ENCODE measurements at regions not wholly inside any gene's neighbourhood (a gene's known extent, or its start where the extent isn't known, plus 50 kb on each side); places are given as distances from the start of the nearest gene placed in this dataset.

- no peak for DNase-seq (ENCODE audit: low spot score)
- H3K27ac Mint-ChIP-seq (ENCODE audit: unreplicated experiment) = no peak overlapping the region
- H3K9me3 Mint-ChIP-seq (ENCODE audit: low read depth) = no peaks in the 10 kb centered on the region
- H3K4me1 Mint-ChIP-seq (ENCODE audit: low read depth) = no peaks in the 10 kb centered on the region
- TF ChIP-seq, protein P1, sequence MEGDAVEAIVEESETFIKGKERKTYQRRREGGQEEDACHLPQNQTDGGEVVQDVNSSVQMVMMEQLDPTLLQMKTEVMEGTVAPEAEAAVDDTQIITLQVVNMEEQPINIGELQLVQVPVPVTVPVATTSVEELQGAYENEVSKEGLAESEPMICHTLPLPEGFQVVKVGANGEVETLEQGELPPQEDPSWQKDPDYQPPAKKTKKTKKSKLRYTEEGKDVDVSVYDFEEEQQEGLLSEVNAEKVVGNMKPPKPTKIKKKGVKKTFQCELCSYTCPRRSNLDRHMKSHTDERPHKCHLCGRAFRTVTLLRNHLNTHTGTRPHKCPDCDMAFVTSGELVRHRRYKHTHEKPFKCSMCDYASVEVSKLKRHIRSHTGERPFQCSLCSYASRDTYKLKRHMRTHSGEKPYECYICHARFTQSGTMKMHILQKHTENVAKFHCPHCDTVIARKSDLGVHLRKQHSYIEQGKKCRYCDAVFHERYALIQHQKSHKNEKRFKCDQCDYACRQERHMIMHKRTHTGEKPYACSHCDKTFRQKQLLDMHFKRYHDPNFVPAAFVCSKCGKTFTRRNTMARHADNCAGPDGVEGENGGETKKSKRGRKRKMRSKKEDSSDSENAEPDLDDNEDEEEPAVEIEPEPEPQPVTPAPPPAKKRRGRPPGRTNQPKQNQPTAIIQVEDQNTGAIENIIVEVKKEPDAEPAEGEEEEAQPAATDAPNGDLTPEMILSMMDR (IDR thresholded peaks at IDR 0.05) = no peak
- no peak overlapping the region for H3K4me3 Mint-ChIP-seq (ENCODE audit: unreplicated experiment)
- H3K36me3 Mint-ChIP-seq (ENCODE audit: low read depth) = peaks cover 2% of the 10 kb centered on the region
- peaks cover 5% of the 10 kb centered on the region for H3K27me3 Mint-ChIP-seq (ENCODE audit: low read depth)
These were observed 439.9 kb upstream of the ETAA1 start for GRCh38 chr2:66957198-66957597.

- TF ChIP-seq, protein P1 (IDR thresholded peaks at IDR 0.05) = no peak
- DNase-seq (ENCODE audit: low spot score) = no peak
- Mint-ChIP-seq H3K4me3 (ENCODE audit: unreplicated experiment) (no peak overlapping the region), H3K9me3 (ENCODE audit: low read depth) (no peaks in the 10 kb centered on the region), H3K27me3 (ENCODE audit: low read depth) (peaks cover 3% of the 10 kb centered on the region), H3K36me3 (ENCODE audit: low read depth) (peaks cover 2% of the 10 kb centered on the region), H3K4me1 (ENCODE audit: low read depth) (peaks cover under 1% of the 10 kb centered on the region), H3K27ac (ENCODE audit: unreplicated experiment) (no peak overlapping the region)
These were observed 439.5 kb upstream of the ETAA1 start for GRCh38 chr2:66957677-66958076.

- Mint-ChIP-seq H3K9me3 (ENCODE audit: low read depth) (no peaks in the 10 kb centered on the region), H3K4me1 (ENCODE audit: low read depth) (peaks cover 2% of the 10 kb centered on the region)
These were observed 437.0 kb upstream of the ETAA1 start for GRCh38 chr2:66960161-66960560.

DNA sequence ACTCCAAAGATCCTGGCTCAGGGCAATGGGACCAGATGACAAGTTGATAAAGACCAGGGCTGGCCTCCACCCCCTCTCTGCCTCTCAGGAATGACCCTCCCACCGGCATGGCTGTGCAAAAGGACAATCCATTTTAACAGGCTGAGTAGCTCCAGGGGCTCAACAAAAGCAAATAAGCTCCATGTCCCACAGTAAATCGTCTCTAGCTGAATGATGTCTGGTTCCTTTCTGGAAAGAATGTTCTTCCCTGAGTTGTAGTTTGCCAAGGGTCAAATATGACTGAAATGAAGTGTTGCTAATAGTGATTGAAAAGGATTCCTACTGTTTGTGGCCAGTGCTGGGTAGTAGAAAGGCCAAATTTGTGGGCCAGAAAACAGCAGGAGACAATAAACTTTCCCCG is 434.4 kb upstream of the ETAA1 start:
- H3K27ac Mint-ChIP-seq (ENCODE audit: unreplicated experiment) = no peak overlapping the region
- H3K4me3 Mint-ChIP-seq (ENCODE audit: unreplicated experiment) = no peak overlapping the region
- no peaks in the 10 kb centered on the region for H3K27me3 Mint-ChIP-seq (ENCODE audit: low read depth)
- no peaks in the 10 kb centered on the region for H3K9me3 Mint-ChIP-seq (ENCODE audit: low read depth)
- peaks cover 2% of the 10 kb centered on the region for H3K4me1 Mint-ChIP-seq (ENCODE audit: low read depth)
- no peak for DNase-seq (ENCODE audit: low spot score)
- TF ChIP-seq, protein P1 (IDR thresholded peaks at IDR 0.05) = no peak
- peaks cover 2% of the 10 kb centered on the region for H3K36me3 Mint-ChIP-seq (ENCODE audit: low read depth)

More at GRCh38 chr2:66960161-66960560, 437.0 kb upstream of the ETAA1 start:
- Mint-ChIP-seq H3K27me3 (ENCODE audit: low read depth) (no peaks in the 10 kb centered on the region), H3K27ac (ENCODE audit: unreplicated experiment) (no peak overlapping the region), H3K4me3 (ENCODE audit: unreplicated experiment) (no peak overlapping the region), H3K36me3 (ENCODE audit: low read depth) (peaks cover 2% of the 10 kb centered on the region)
- TF ChIP-seq, protein P1 (IDR thresholded peaks at IDR 0.05) = no peak
- no peak for DNase-seq (ENCODE audit: low spot score)

DNA sequence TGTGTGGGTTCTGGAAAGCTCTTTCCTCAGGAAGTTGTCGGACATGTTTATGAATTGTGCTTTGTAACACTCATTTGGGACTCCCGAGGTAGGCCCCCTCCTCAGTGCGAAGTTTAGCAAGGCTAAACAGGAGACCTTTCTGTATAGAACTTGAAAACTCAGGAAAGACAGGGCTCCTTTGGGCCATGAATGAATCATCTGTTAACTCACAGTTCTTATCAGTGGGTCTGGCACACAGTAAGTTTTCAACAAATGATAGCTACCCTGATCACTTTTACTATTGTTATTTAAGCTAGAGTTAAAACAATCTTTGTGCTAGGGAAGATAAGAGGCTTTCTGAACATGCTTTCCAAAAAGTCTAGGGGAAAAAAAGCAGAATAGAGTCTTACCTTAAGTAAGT is 430.5 kb upstream of the ETAA1 start:
- Mint-ChIP-seq H3K27ac (ENCODE audit: unreplicated experiment) (no peak overlapping the region), H3K36me3 (ENCODE audit: low read depth) (no peaks in the 10 kb centered on the region), H3K4me3 (ENCODE audit: unreplicated experiment) (no peak overlapping the region), H3K9me3 (ENCODE audit: low read depth) (no peaks in the 10 kb centered on the region), H3K27me3 (ENCODE audit: low read depth) (no peaks in the 10 kb centered on the region), H3K4me1 (ENCODE audit: low read depth) (peaks cover 2% of the 10 kb centered on the region)
- no peak for DNase-seq (ENCODE audit: low spot score)
- TF ChIP-seq, protein P1 (IDR thresholded peaks at IDR 0.05) = no peak

Measured in chondrocyte (in vitro differentiated cells).